HTR-8/SVneo (cell line): ENCODE measurements at regions not wholly inside any gene's neighbourhood (a gene's known extent, or its start where the extent isn't known, plus 50 kb on each side); places are given as distances from the start of the nearest gene placed in this dataset.

Experiments
- DNase-seq: peaks from one replicate; pipeline ENCODE4 v3.0.0; 2011; ENCODE audit warnings: low spot score, mixed read lengths; ENCODE audit not compliant: insufficient read length
- FAIRE-seq: peaks from 2 replicates; lab custom pipeline; 2011; peaks lifted over from hg19 to GRCh38; lab: Jason Lieb, UNC

GRCh38 chr12:125610292-125610691, 545.1 kb downstream of the AACS start:
- no peak for DNase-seq
- FAIRE-seq = no peak

GRCh38 chr12:125610971-125611370, 545.7 kb downstream of the AACS start:
- FAIRE-seq = no peak
- no peak for DNase-seq

- FAIRE-seq = no peak
- no peak for DNase-seq
These were observed 548.8 kb downstream of the AACS start for GRCh38 chr12:125614058-125614457.

GRCh38 chr12:125619723-125620122, 554.5 kb downstream of the AACS start:
- DNase-seq (no peak), FAIRE-seq (no peak)

- FAIRE-seq (no peak), DNase-seq (no peak)
These were observed 568.5 kb downstream of the AACS start for GRCh38 chr12:125633686-125634085.

- FAIRE-seq = no peak
- no peak for DNase-seq
These were observed 569.6 kb downstream of the AACS start for GRCh38 chr12:125634813-125635212.

- FAIRE-seq (no peak), DNase-seq (no peak)
These were observed 574.6 kb downstream of the AACS start for GRCh38 chr12:125639826-125640225.

GRCh38 chr12:125643055-125643454, 577.8 kb downstream of the AACS start:
- FAIRE-seq (no peak), DNase-seq (no peak)

GRCh38 chr12:125645724-125646123, 580.5 kb downstream of the AACS start:
- no peak for FAIRE-seq
- no peak for DNase-seq

- no peak for FAIRE-seq
- no peak for DNase-seq
These were observed 585.4 kb downstream of the AACS start for GRCh38 chr12:125650587-125650986.

GRCh38 chr12:125651625-125652024, 586.4 kb downstream of the AACS start:
- no peak for DNase-seq
- FAIRE-seq = no peak

- FAIRE-seq = no peak
- DNase-seq = no peak
These were observed 587.4 kb downstream of the AACS start for GRCh38 chr12:125652681-125653080.

- DNase-seq = no peak
- no peak for FAIRE-seq
These were observed 592.4 kb downstream of the AACS start for GRCh38 chr12:125657681-125658080.

GRCh38 chr12:125674554-125675338, 609.5 kb downstream of the AACS start:
- DNase-seq = no peak
- no peak for FAIRE-seq

GRCh38 chr12:125676366-125676765, 611.1 kb downstream of the AACS start:
- no peak for DNase-seq
- FAIRE-seq = no peak

GRCh38 chr12:125677829-125678228, 612.6 kb downstream of the AACS start:
- DNase-seq (no peak), FAIRE-seq (no peak)

- FAIRE-seq (no peak), DNase-seq (no peak)
These were observed 613.4 kb downstream of the AACS start for GRCh38 chr12:125678589-125678993.

GRCh38 chr12:125683748-125684381, 618.6 kb downstream of the AACS start:
- FAIRE-seq (no peak), DNase-seq (no peak)

- no peak for DNase-seq
- no peak for FAIRE-seq
These were observed 619.9 kb downstream of the AACS start for GRCh38 chr12:125684968-125685790.

- FAIRE-seq = no peak
- no peak for DNase-seq
These were observed 620.7 kb downstream of the AACS start for GRCh38 chr12:125685915-125686314.

GRCh38 chr12:125687403-125687802, 622.2 kb downstream of the AACS start:
- no peak for FAIRE-seq

More at GRCh38 chr12:125687403-125687802, 622.2 kb downstream of the AACS start:
- DNase-seq = no peak
